H1 (cell line): ENCODE measurements at regions not wholly inside any gene's neighbourhood (a gene's known extent, or its start where the extent isn't known, plus 50 kb on each side); places are given as distances from the start of the nearest gene placed in this dataset.

Experiments used
- E2F6 ChIP-seq: IDR thresholded peaks from 2 replicates; pipeline ENCODE4 v1.6.1; 2012; ENCODE audit warnings: inconsistent platforms
- USF2 ChIP-seq: IDR thresholded peaks from 2 replicates; pipeline ENCODE4 v1.6.1; 2011; ENCODE audit warnings: low read length, improper control_type of control experiment

GRCh38 chr5:167723254-167723871, 568.1 kb upstream of the WWC1 start (continued):
- TF ChIP-seq USF2 (no peak; the same call in 1 of the 2 replicates), E2F6 (peak; percentile 54; the same call in 1 of the 2 replicates)
